HG03097 (cell line): ENCODE measurements at regions not wholly inside any gene's neighbourhood (a gene's known extent, or its start where the extent isn't known, plus 50 kb on each side); places are given as distances from the start of the nearest gene placed in this dataset.
A peak's percentile ranks its signal among the peaks of the same experiment; 100 is the strongest.
"Not testable (repeated sequence)": the region's sequence is repeated elsewhere in the genome, so short reads cannot be mapped to it uniquely, and the experiment has no call there.

Experiments
- ATAC-seq: cut with Tn5 transposase; IDR thresholded peaks from one replicate; pipeline ENCODE4 v1.9.1; 2021; ENCODE audit not compliant: unreplicated experiment, low FRiP score

DNA sequence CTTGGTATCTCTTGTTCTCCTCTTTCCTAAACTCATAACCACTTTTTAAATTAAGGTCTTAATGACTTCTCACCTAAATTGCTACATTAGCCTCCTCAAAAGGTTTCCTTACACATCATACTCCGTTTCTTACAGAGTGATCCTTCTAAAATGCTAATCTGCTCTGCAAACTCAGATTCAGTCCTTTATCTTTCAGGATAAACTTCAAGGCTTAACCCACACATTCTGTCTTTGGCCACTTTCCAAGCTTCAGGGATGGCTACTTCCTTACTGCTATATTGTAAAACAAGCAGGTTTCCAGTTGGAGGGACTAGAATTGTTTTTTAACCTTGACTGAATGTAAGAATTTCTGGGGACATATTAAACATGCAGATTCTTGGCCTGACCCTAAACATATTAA, 105.5 kb upstream of the CHD1 start:
- ATAC-seq: no peak

- ATAC-seq: peak; percentile 26
These were observed 104.5 kb upstream of the CHD1 start for GRCh38 chr5:99033014-99033900.

DNA sequence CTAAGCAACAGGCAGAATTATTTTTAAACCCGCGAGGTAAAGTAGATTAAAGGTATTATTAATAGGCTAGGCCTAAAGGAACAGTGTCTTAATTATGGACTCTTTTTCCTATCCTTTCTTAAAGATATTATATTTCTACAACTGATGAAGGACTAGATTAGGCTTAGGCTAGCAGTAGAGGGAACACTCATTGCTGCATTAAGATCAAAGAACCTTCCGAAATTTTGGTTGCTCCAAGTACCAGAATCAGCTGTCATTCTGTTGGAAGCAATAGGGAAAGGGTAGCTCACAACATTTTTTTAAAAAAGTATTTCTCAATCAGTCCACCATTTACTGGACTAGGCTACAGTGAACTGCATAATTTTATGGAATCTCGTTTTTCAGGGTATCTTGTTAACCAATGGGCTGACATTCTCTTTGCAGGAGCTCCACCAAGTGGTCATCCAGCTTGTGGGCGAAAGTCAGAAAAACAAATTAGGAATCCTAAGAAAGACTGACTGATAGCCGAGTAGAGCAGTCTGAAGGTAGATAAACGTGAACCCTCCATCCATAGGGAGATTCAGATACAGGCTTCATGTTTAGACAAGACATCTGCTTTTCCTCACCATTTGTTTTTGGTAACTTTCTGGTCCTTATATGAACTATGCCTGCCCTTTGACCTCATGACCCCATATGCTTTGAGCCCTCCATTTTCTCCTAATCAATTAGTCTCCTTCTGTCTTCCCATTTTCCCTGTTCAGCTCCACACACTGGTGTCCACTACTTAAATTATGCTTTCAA, 103.6 kb upstream of the CHD1 start:
- peak; percentile 31 for ATAC-seq

DNA sequence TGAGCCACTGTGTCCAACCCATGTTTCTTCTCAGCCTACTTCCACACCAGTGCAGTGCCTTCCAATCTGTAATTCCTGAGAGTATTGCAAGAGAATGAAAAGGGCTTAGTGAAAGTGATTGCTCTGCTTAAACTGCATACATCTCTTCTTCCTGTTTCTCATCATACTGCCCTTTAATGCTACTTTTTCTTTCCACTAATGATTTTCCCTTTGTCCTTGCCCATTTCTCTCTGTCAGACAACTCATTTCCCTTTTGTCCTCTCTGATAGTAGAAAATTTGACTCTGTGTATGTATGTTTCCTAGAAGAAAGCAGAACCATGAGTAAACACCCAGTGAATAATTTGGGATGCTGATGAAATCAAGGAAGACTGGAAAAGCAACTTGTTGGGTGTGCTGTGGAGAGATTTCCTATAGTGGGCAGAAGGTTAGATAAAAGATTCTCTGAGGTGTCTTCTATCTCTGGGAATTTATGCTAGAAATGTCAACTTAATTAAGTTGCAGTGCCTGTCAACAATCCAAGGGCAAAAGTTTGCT, 102.2 kb upstream of the CHD1 start:
- ATAC-seq: no peak

DNA sequence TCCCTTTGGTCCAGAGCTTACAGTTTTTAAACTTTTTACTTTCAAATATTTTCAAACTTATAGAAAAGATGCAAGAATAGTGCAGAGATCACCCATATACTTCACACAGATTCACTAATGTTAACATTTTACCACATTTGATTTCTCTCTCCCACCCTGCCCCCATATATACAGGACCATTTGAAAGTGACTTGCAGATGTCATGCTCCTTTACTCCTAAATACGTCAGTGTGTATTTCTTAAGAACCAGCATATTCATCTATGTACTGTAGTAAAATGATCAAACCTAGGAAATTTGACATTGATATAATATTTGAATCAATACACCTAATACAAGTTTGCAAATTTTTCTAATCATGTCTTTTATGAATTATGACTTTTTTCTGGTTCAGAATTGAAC, 100.4 kb upstream of the CHD1 start:
- ATAC-seq: no peak

DNA sequence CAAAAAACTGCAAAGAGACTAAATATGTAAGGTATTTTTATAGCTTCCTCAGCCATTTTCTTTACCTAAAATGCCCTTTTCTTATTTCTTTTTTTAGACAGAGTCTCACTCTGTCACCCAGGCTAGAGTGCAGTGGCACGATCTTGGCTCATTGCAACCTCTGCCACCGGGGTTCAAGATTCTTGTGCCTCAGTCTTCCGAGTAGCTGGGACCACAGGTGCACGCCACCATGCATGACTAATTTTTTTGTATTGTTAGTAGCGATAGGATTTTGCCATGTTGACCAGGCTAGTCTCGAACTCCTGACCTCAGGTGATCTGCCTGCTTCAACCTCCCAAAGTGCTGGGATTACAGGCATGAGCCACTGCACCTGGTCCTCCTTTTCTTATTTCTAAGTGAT, 99.4 kb upstream of the CHD1 start:
- not testable (repeated sequence) for ATAC-seq

- ATAC-seq: no peak
These were observed 96.7 kb upstream of the CHD1 start for GRCh38 chr5:99025298-99026045.

GRCh38 chr5:99023330-99023729, 94.5 kb upstream of the CHD1 start:
- no peak for ATAC-seq

GRCh38 chr5:99022250-99022649, 93.4 kb upstream of the CHD1 start:
- ATAC-seq: no peak

- no peak for ATAC-seq
These were observed 91.9 kb upstream of the CHD1 start for GRCh38 chr5:99020698-99021048.

GRCh38 chr5:99019812-99020697, 91.2 kb upstream of the CHD1 start:
- ATAC-seq: peak; percentile 48

GRCh38 chr5:99019254-99019653, 90.4 kb upstream of the CHD1 start:
- ATAC-seq: no peak

DNA sequence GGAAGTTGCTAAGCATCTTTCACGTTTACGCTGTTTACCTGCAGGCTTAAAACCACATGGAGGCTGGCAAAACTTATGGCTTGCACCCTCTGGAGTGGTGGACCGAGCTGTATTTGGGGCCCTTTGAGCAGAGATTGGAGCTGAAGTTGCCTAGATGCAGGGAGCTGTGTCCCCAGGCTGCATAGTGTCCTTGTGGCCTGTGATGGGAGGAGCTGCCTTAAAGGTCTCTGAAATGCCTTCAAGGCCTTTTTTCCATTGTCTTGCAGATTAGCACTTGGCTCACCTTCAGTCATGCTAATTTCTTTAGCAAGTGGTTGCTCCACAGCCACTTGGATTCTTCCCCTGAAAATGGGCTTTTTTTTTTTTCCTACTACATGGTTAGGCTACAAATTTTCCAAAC, 81.5 kb upstream of the CHD1 start:
- no peak for ATAC-seq

- ATAC-seq: not testable (repeated sequence)
These were observed 79.2 kb upstream of the CHD1 start for GRCh38 chr5:99008009-99008408.

DNA sequence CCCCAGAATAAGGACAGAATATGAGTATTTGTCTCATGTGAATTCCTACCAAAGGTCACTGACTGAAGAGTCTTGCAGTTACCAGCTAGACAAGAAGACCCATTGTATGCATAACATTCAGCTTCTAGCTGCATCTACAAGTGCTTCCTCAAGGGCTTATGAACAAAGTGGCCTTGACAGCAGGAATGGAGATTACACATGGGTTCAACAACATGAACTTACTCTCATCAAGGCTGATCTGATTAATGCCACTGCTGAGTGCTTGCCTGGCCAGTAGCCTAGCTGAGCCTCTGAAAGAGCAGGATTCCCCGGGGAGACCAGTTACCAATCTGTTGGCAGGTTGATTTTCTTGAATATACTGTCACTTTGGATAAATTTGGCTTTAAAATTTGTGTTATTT, 76.7 kb upstream of the CHD1 start:
- ATAC-seq: no peak

DNA sequence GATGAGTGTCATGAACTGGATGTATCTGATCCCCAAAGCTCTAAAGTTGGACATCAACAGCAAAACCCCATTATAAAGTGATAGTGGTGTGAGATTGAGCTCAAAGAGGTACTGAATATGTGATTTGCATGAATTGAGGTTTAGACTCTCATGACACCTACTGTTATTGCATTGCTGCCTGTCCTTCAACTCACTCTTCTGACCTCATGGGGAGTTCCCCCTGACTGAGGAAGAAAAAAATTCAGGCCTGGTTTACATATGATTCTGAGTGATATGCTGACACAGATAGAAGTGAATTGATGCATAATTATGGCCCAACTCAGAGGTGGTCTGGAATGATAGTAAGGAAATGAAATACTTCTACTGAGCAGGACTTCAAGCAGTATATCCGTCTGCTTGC, 76.2 kb upstream of the CHD1 start:
- peak; percentile 98 for ATAC-seq

- no peak for ATAC-seq
These were observed 72.1 kb upstream of the CHD1 start for GRCh38 chr5:99000876-99001275.

GRCh38 chr5:99000221-99000620, 71.4 kb upstream of the CHD1 start:
- no peak for ATAC-seq

- no peak for ATAC-seq
These were observed 70.8 kb upstream of the CHD1 start for GRCh38 chr5:98999631-99000030.

DNA sequence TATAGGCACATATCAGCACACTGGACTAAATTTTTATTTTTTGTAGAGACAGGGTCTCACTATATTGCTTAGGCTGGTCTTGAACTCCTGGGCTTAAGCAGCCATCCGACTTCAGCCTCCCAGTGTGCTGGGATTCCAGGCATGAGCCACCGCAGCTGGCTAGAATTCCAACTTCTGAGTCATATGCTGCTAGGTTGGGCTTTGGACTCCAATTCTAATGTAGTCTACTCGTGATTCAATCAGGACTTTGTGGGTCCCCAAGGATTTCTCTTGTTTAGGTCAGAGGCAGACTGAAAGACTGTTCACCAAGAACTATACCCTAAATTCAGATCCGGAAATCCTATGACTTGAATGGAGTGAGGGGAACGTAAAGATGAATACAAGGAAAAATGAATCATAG, 68.2 kb upstream of the CHD1 start:
- ATAC-seq: no peak
